OCI-M1 (cell line): ENCODE measurements at regions not wholly inside any gene's neighbourhood (a gene's known extent, or its start where the extent isn't known, plus 50 kb on each side); places are given as distances from the start of the nearest gene placed in this dataset.

ENCODE experiments used
- DNase-seq: peaks from one replicate; lab custom pipeline; 2025; lab: John Stamatoyannopoulos, UW

DNA sequence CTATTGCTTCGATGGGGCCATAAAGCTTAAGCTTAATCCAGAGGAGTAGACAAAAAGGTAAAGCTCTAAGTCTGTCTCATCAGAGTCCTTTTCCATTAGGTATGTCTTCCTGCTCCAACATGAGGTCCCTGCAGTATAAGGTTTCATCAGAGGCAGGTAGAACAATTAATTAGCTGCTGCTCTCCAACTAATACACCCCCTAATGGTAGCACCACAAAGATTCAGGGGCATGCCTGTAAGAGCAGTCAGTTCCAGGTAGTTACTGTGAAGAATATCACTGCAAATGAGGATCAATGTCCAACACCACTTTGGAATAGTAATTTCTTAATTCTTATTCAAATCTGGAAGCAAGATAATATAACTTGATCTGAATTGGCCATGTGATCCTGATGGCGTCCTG is 160.3 kb upstream of the ESRRG start:
- no peak for DNase-seq

DNA sequence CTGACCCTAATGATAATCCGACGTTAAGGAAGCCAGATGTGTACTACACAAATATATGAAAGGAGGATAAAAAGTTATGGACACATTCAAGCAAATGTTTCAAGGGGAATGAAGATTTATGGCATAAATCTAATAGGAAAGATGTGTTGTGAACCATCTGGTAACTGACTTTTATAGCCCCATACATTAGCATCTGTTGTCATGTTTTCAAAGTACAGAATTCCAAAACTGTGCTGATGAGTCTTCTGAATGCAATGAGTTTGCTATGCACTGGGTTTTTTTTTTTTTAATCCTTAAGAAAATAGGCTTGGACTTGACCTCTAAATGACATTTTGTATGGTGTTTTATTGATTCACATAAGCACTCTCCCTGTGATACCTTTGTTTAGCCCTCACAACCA is 158.5 kb upstream of the ESRRG start:
- no peak for DNase-seq

DNA sequence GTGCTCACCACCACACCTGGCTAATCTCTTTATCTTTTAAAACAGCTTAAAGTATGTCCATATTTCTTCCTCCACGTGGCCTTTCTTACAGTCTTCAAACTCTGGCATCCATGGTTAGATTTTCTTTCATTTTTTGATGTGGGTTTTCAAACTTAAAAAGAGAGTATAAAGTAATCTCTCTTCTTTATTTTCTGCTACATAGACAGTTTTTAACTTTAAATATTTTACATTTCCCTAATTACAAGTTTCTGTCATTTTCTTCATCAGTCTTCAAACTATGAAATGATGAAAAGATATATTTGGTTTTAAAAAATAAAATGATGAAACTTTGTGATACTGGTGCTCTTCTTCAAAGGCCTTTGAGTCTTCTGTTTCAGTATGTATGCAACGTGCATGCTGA is 143.5 kb upstream of the ESRRG start:
- no peak for DNase-seq

DNA sequence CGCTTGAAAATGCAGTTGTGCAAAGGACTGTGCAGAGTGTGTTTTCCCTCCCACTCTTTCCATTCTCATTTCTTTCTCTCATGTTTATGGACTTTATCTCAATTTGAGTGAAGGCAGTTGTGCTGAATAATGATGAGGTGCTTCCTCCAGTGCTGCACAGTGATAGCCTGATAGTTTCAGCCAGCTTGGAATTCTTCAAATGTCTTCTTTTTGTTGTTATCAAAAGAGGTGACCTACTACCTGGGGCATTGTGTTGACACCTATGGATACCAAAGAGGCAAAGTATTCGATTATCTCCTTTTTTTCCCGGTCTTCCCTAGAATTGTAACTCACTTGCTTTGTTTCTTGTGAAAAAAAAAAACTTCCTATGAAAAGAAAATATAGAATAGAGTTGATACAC is 132.6 kb upstream of the ESRRG start:
- no peak for DNase-seq

DNA sequence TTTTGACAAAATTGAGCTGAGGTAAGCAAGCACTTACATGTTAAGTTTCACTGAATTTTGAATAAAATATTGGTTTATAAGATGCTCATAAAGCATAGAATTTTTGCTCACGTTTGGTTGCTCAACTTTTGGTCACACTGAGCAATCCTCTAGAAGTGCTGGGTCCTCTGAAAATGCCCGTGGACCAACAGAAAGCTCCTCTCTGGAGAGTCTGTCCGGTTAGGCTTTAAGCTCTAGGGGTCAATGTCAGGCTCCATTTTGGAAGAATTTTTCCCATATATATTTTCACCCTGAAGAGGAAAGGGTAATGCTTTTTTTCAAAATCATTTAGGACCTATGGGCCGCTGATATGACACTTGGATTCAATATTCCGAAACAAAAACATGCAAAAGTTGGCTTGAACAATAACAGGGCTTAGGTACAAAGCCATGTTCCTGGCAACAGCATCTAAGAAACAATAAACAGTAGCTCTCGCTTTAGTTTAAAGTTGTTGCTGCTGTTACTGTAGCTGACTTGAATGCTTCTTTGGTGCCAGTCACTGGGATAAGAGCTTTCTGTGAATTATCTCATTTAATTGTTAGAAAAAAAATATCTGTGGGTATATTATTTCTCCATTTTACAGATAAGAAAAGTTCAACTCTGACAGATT is 131.7 kb upstream of the ESRRG start:
- no peak for DNase-seq

DNA sequence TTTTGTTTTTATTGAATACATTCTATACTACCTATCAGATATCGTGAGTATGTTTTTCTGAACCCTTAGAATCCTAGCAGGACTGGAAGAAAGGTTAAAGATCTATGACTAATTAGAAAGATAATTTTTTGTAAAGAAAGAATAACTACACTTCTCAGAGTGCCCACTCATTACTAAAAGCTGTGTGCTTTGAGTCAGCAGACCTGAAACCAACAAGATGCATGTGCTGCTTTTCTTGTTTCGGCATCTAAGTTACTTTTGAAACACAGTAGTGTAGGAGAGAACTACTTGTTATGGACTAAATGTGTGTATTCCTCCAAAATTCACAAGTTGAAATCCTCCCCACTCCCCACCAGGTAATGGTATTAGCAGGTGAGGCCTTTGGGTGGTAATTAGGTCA is 127.8 kb upstream of the ESRRG start:
- no peak for DNase-seq

DNA sequence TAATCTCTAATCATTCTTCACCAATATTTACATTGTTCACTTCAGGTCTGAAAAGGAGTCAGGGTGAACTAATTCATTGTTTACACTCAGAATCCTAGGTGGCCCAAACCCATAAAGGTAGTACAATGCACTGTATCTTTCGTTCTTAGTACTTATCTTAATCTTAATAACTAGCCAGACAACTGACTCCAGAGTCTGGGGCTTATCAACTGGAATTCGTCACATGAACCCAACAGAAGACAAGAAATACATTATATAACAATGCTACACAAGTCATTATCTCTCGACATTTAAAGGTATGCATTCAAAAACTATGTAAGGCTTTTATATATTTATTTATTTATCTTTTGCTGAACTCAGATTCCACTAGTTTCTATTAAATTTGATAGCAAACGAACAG is 125.9 kb upstream of the ESRRG start:
- no peak for DNase-seq

DNA sequence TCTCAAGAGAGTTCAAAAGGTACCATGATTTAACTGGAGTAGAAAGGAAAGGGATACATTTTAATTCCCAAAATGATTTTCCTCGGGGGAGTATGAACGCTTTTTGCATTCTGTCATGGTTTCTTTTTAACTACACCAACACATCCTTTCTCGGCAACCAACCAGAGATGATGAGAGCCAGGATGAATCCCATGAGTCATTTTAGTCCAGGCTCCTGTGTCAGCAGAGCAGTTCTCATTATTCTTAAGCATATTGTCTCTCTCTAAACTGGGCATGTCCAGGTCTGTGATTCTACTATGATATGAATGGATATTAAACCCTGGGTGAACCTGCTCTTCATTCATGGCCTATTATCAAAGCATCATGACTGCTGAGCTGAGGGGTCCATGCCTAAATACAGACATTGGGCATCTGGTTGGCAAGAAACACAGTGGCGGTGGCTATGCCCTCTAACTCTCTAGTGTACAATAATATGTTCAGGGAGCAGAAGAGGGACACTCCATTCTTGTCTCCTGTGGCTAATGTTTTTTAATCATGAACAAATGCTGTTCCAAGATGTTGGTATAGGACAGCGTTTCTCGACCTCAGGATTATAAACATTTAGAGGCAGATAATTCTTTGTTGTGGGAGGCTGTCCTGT is 124.3 kb upstream of the ESRRG start:
- DNase-seq = no peak

DNA sequence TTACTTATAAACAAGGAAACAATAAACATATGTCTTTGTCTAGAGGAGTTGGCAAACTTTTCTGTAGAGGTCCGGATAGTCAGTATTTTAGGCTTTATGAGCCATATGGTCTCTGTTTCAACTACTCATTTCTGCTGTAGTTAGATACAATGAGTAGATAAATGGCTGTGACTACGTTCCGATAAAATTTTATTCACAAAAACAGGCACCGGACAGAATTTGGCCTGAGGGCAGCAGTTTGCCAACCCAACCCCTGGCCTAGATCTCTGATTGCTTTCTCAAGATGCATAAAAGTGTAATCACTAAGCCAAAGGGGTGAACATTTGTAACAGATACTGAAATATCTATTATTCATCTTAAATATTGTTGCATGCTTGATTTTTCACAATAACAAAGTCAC is 123.1 kb upstream of the ESRRG start:
- no peak for DNase-seq

DNA sequence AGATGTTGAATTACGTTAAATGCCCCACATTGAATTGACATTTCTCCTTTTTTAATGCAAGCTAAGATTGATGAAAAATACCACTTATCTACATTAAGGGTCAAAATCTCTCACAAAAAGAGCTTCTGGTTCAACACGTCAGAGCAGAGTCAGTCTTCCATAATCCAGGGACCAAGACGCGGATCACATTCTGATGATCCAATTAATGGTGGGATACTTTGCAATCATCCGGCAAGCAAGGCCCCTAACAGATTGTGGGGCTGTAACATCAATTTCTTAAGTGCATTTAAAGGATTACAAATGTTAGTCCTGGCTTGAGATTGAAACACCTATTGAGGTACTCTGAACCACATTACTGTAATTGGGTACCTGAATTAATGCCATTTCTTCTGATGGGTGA is 120.2 kb upstream of the ESRRG start:
- DNase-seq = no peak

DNA sequence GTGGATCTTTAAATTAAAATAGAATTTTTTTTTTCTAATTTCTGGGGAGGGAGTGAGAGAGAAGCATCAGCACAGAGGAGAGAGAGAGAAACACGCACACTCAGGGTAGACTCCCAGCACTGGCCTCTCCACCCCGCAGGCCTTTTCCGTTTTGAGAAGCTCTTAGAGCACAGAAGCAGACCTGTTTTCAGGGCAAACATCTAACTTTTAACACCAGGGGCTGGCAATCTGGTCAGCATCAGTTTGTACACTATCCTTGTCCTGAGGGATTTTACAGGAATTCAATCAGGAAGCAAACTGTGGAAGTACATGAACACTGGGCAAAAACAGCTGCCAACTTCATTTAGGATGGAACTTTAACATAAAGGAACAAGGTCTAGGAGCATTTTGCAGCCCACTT is 117.9 kb upstream of the ESRRG start:
- DNase-seq = no peak

DNA sequence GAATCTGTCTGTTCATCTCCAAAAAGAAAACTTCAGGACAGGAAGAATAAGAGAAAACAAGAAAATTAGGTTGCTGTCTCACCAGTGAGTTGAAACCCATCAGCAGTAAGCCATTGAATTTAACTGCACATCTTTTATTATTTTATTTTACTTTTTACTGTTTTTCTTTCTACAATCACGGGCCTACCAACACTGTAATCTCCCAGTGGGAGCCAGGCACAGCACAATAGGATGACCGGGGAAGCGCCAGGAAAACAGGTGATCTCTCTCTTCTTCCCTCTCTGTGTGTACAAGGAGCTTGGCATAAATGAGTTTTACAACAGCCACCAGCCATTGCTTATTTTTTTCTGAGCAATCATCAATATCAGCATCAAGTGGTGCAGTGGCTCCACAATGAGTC is 113.1 kb upstream of the ESRRG start:
- DNase-seq = no peak

DNA sequence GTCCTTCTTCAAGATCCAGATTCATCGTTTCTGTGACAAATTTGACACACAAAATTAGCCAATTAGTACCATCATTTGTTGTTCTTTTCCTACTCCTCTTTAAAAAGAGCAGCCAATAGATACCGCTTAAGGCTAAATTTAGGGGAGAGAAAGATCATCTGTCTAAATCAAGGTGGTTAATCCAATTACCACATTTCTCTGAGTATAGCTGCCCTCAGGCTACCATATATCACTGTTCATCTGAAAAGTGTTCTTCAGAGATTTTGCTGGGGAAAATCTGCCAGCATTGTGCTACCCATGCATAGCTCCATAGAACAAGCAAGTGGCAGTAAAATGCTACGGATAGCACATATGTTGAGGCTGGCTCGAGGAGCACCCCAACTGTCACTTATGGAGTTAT is 110.3 kb upstream of the ESRRG start:
- no peak for DNase-seq

DNA sequence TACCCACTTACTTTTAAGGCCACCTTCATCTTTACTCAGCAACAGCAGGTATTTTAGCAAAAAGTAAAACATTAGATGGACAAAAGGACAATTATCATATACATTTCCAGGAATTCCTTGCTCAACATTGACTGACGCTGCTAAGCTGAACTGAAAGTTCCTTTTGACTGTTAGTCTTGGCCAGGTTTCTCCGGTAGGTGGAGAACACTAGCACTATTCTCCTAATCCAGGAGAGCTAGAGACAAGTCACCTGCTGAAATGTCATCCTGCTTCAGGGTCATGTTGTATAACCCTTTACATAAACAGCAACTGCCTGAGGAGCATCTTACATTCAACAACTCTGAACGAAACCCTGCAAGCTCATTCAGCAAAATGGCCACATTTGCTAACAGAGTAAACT is 109.0 kb upstream of the ESRRG start:
- DNase-seq = no peak

DNA sequence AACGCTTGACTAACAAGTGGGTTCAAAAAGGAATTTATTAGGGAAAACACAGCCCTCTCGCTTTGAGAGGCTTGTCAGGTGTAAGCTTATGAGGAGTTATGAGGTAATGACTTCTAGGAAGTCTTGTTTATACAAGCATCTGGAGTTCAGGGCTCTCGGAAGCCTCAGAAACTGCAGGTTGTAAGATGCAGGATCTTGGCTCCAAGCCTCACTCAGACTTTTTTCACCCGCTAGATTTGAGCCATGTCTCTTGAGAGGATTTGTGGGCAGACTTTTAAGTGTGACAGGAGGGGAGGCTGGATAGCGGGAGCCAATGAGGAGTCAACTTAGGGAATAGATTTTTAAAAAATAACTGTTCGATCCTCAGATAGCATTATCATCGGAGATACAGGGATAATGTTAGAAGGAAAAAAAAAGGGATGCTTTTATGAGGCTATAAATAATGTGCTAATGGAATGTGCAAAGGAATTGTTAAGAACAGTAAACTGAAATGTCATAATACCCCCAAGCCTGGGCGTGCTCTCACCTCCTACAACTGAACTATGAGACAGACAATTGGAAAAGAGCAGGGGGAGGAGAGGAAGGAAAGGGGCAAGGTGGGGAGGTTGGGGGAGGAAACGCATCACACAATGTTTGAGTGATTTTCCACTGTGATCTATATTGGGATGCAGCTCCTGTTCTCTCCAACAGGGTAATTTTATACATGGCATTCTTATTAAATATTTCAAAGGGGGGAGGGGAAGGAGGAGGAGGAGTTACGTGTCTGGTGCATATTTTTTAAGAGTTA is 107.4 kb upstream of the ESRRG start:
- DNase-seq = no peak

DNA sequence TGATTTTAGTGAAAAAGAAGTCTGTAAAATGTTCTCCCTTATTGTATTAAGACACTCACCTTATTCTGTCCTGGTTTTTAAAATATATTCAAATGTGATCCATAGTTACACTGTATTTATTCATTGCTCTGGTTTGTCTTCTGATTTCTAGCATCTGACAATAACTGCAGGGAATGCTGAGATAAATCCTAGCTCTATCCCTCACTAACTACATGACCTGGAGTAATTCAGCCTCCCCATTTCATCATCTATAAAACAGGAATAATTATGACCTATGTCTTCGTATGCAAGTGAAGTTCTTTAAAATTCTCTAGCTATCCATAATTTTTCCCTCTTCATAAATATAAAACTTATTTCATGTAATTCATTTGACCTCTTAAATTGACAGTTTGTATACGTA is 104.0 kb upstream of the ESRRG start:
- DNase-seq = no peak

DNA sequence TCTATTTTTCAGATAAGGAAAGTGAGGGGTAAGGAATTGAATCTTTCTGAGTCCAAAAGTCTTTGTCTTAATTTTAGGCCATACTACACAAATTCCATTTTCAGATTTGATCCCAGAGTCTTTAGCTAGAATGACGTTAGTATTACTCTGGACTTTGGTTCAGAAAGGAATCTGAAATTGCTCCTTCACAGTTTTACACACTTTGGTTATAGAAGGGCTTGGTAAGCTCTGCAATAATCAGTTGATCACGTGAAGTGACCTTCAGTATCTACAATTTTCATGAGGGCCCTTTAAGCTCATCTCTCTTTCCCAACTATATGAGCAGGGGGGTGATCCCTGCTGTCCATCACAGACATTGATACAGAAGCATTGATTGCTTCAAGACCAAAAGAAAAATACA is 103.4 kb upstream of the ESRRG start:
- DNase-seq = no peak

DNA sequence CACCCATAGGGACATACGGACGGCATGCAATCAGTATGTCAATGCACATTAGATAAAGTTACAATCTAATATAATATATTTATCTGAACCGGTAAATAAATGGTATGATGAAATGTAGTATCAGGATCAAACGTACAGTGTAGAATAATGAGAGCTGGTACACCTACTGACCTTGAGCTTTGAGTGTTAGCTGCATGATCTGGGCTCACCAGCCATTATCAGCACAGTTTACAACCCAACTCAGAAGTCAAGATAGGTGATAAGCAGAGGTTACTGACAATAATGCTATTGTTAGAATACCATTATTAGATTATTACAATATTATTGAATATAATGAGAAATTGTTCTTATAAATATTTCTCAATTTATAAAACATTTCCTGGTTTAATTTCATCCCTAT is 103.0 kb upstream of the ESRRG start:
- DNase-seq = no peak

DNA sequence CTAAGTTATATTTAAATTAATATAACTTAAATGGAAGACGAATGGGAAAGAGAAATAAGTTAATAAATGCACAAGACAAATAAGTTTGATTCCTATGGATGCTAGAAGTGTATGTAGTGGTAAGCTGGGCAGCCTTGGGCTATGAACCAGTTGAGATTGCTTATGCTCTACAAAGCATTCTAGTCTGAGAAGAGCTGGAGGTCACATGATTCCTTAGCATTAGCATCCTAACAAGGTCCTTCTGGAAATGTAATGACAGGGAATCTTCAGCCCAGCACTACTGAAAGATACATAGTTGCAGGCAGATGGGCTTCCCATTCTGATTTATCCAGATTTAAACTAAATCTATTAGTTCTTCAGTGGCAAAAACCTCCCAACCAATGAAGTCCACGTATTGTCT is 102.3 kb upstream of the ESRRG start:
- no peak for DNase-seq

DNA sequence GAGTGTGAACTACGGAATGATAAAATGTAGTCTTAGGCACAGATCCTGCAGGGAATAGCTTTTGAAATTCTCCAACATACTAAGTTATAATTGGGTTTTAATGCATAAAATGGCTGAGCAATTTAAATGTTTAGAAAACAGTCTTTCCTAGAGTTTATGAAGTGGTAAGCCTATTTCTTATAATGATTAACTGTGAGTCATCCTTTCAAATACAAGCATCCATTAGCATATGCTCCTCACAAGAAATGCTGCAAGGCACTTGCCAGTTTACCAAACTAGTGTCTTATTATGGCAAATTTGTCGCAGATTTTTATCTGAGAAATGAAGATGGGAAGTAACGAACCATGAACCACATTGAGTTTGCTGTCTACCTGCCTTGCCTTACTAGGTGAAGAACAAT is 101.3 kb upstream of the ESRRG start:
- no peak for DNase-seq

DNA sequence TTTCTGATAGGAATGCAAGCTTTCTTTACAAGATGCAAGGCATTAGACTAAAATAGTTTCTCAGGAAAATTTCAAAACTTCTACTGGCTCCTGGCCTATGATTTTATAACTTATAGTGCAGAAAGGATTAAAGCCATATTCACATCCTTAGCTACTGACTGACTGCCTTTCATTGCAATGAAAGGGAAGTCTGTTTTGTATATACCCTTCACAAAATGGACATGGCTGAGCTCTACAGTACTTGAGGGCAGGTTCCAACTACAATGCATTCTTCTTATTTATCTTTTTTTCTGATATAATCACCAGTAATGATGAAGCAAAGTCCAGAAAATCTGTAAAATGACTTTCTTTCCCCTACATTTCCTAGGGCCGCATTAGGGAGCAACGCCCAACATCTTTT is 100.5 kb upstream of the ESRRG start:
- no peak for DNase-seq

DNA sequence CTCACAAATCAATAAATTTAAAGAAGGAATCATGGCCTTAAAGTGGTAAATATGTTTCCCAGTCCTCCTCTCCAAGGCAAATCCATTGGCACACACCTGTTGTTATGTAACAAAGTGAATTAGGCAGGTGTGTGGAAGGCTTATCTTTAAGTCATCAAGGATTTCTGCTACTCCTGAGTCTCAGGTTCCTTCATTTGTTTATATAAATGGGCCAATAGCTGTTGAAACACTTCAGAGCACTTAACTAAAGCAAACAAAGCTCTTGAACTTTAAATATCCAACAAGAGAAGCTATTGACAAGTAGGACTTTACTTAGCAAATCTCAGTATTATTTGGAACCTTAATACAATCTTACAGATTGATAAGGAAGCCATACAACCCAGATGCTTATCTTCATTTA is 99.3 kb upstream of the ESRRG start:
- DNase-seq = no peak

DNA sequence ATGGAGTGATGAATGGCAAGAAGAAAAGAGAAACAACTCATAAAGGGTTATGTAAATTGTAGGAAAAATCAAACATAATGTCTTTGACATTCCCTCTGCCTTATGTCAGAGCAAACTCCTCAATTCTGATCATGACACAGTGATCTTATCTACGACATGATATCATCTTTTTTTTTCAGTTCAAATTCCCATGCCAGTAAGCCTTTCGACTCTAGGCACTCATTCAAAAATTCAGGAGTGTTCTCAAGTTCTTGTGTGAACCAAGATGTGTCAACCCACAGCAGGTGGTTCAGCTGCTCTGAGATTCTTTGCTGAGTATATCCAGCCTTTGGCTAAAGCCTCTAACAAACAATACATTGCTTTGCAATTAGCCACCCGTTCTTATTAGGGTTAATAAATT is 97.1 kb upstream of the ESRRG start:
- DNase-seq = no peak

DNA sequence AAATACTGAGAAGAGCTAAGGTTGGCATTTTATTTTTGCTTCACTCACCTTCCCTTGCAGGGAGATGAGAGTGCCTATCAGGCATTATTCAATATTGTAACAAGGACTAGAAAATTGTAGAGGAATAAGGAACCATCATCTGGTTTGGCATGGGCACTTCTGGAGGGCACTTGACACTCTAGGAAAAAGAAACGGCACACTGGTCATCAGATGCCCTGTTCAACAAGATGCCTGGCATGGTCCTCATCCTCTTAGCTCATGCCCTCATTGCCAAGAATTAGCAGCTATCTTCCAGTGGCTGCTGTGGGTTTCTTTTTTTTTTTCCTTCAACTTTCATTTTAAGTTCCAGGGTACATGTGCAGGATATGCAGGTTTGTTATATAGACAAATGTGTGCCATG is 95.1 kb upstream of the ESRRG start:
- DNase-seq = no peak
